SK-N-SH (cell line): ENCODE measurements at regions not wholly inside any gene's neighbourhood (a gene's known extent, or its start where the extent isn't known, plus 50 kb on each side); places are given as distances from the start of the nearest gene placed in this dataset.

Experiments used
- CTCF ChIP-seq: fragments of 200-600 bp; sonication (generic); IDR thresholded peaks from 2 replicates; pipeline ENCODE4 v1.6.1; 2017; ENCODE audit warnings: antibody characterized with exemption, mild to moderate bottlenecking, moderate library complexity
- EP300 ChIP-seq, 2 experiments: IDR thresholded peaks; 2 replicates each; pipeline versions ENCODE4 v1.4.0 to v1.6.1; 2012; ENCODE audit warnings: borderline replicate concordance in 1 of 2, low read depth in 1 of 2, low read length in 1 of 2
- EZH2phosphoT487 ChIP-seq: fragments of 200-600 bp; sonication (generic); IDR thresholded peaks from 2 replicates; pipeline ENCODE4 v1.6.1; 2017; ENCODE audit warnings: low read depth, mixed run types, mild to moderate bottlenecking, antibody characterized with exemption, moderate library complexity, borderline replicate concordance
- JUND ChIP-seq: IDR thresholded peaks from 2 replicates; pipeline ENCODE4 v1.4.0; 2012
- MAX ChIP-seq: IDR thresholded peaks from 2 replicates; pipeline ENCODE4 v1.4.0; 2012; ENCODE audit warnings: low read depth
- NRF1 ChIP-seq: IDR thresholded peaks from 2 replicates; pipeline ENCODE4 v1.6.1; 2012; ENCODE audit warnings: low read depth, mild to moderate bottlenecking, low read length
- REST ChIP-seq: IDR thresholded peaks from 2 replicates; pipeline ENCODE4 v1.6.1; 2012; ENCODE audit warnings: mild to moderate bottlenecking, low read depth, low read length, moderate library complexity
- RFX5 ChIP-seq: IDR thresholded peaks from 2 replicates; pipeline ENCODE4 v1.6.1; 2012; ENCODE audit warnings: mild to moderate bottlenecking, improper control_type of control experiment, low read length
- RXRA ChIP-seq: IDR thresholded peaks from 2 replicates; pipeline ENCODE4 v1.4.0; 2012; ENCODE audit warnings: low read depth, mild to moderate bottlenecking, borderline replicate concordance
- TAF1 ChIP-seq: IDR thresholded peaks from 2 replicates; pipeline ENCODE4 v1.6.1; 2012; ENCODE audit warnings: low read depth, mild to moderate bottlenecking, low read length, moderate library complexity, borderline replicate concordance
- TEAD4 ChIP-seq: IDR thresholded peaks from 2 replicates; pipeline ENCODE4 v1.4.0; 2012; ENCODE audit warnings: mild to moderate bottlenecking, borderline replicate concordance; ENCODE audit not compliant: insufficient read depth
- USF1 ChIP-seq: IDR thresholded peaks from 2 replicates; pipeline ENCODE4 v1.4.0; 2012; ENCODE audit warnings: low read depth, borderline replicate concordance

- no peak for TF ChIP-seq TEAD4
- no peak for TF ChIP-seq CTCF
- TF ChIP-seq NRF1: no peak
- TF ChIP-seq USF1: no peak
- TF ChIP-seq REST: no peak
- TF ChIP-seq JUND: no peak
- no peak for TF ChIP-seq EZH2phosphoT487
- TF ChIP-seq RXRA: no peak
- no peak for TF ChIP-seq MAX
- no peak for TF ChIP-seq RFX5
- no peak for TF ChIP-seq TAF1
- no peak for TF ChIP-seq EP300 (IDR thresholded peaks at IDR 0.05; ENCODE audit: borderline replicate concordance in 1 of 2, low read depth in 1 of 2, low read length in 1 of 2)
Measured at GRCh38 chr20:62536871-62537401, 61.1 kb upstream of the GATA5 start.
